Epithelial cell of proximal tubule (primary cell): ENCODE measurements at regions not wholly inside any gene's neighbourhood (a gene's known extent, or its start where the extent isn't known, plus 50 kb on each side); places are given as distances from the start of the nearest gene placed in this dataset.

ENCODE experiments used
- DNase-seq: peaks from one replicate; pipeline ENCODE4 v3.0.0-alpha.2; 2011; ENCODE audit warnings: low read depth
- H3K4me3 ChIP-seq: 2 replicates; pipeline ENCODE4 v1.5.1; 2011; ENCODE audit warnings: low read depth, mild to moderate bottlenecking, low read length
- CTCF ChIP-seq: conservative IDR thresholded peaks from 2 replicates; pipeline ENCODE4 v1.5.1; 2012; ENCODE audit warnings: low read depth, mild to moderate bottlenecking, low read length

GRCh38 chr15:47358876-47359275, 358.4 kb upstream of the SEMA6D start:
- DNase-seq = no peak
- no peak overlapping the region for H3K4me3 ChIP-seq
- no peak for TF ChIP-seq CTCF

- no peak for TF ChIP-seq CTCF
- H3K4me3 ChIP-seq = no peak overlapping the region
- DNase-seq = no peak
Observed at GRCh38 chr15:47360305-47360704, 357.0 kb upstream of the SEMA6D start.

- no peak overlapping the region for H3K4me3 ChIP-seq
- no peak for TF ChIP-seq CTCF
- no peak for DNase-seq
Observed at GRCh38 chr15:47362118-47362905, 355.0 kb upstream of the SEMA6D start.

GRCh38 chr15:47363653-47364052, 353.7 kb upstream of the SEMA6D start:
- H3K4me3 ChIP-seq = no peak overlapping the region
- no peak for DNase-seq
- TF ChIP-seq CTCF = no peak

- no peak for DNase-seq
- no peak overlapping the region for H3K4me3 ChIP-seq
- no peak for TF ChIP-seq CTCF
Observed at GRCh38 chr15:47364230-47365141, 352.8 kb upstream of the SEMA6D start.

- TF ChIP-seq CTCF = no peak
- H3K4me3 ChIP-seq = no peak overlapping the region
- DNase-seq = no peak
Observed at GRCh38 chr15:47366884-47367283, 350.4 kb upstream of the SEMA6D start.
